HG02870 (cell line): ENCODE measurements at regions not wholly inside any gene's neighbourhood (a gene's known extent, or its start where the extent isn't known, plus 50 kb on each side); places are given as distances from the start of the nearest gene placed in this dataset.

Source experiments
- ATAC-seq: cut with Tn5 transposase; IDR thresholded peaks from one replicate; pipeline ENCODE4 v1.9.1; 2021; ENCODE audit warnings: mild to moderate bottlenecking, moderate library complexity; ENCODE audit not compliant: unreplicated experiment

- ATAC-seq = no peak
These were observed 121.2 kb upstream of the SPRED2 start for GRCh38 chr2:65553504-65554074.

- no peak for ATAC-seq
These were observed 119.1 kb upstream of the SPRED2 start for GRCh38 chr2:65551528-65551927.

GRCh38 chr2:65550246-65550645 lies 117.8 kb upstream of the SPRED2 start:
- peak; percentile 48 for ATAC-seq

- no peak for ATAC-seq
These were observed 117.2 kb upstream of the SPRED2 start for GRCh38 chr2:65549631-65550030.

GRCh38 chr2:65549257-65549627 lies 116.8 kb upstream of the SPRED2 start:
- no peak for ATAC-seq

- ATAC-seq = no peak
These were observed 116.3 kb upstream of the SPRED2 start for GRCh38 chr2:65548576-65549256.

- no peak for ATAC-seq
These were observed 115.7 kb upstream of the SPRED2 start for GRCh38 chr2:65548064-65548463.

- ATAC-seq = no peak
These were observed 113.7 kb upstream of the SPRED2 start for GRCh38 chr2:65545837-65546805.

GRCh38 chr2:65541773-65542172 lies 109.4 kb upstream of the SPRED2 start:
- no peak for ATAC-seq

GRCh38 chr2:65539633-65540032 lies 107.2 kb upstream of the SPRED2 start:
- no peak for ATAC-seq

- ATAC-seq = no peak
These were observed 105.4 kb upstream of the SPRED2 start for GRCh38 chr2:65537651-65538385.

- peak; percentile 93 for ATAC-seq
These were observed 104.2 kb upstream of the SPRED2 start for GRCh38 chr2:65536596-65536995.

GRCh38 chr2:65532937-65533336 lies 100.5 kb upstream of the SPRED2 start:
- no peak for ATAC-seq

- no peak for ATAC-seq
These were observed 99.9 kb upstream of the SPRED2 start for GRCh38 chr2:65532326-65532725.

GRCh38 chr2:65530547-65531320 lies 98.3 kb upstream of the SPRED2 start:
- no peak for ATAC-seq

- ATAC-seq = no peak
These were observed 97.0 kb upstream of the SPRED2 start for GRCh38 chr2:65529419-65529818.

GRCh38 chr2:65528241-65528574 lies 95.8 kb upstream of the SPRED2 start:
- ATAC-seq = no peak

- no peak for ATAC-seq
These were observed 95.2 kb upstream of the SPRED2 start for GRCh38 chr2:65527451-65528240.

GRCh38 chr2:65525616-65526231 lies 93.3 kb upstream of the SPRED2 start:
- no peak for ATAC-seq
